ENCODE measurements at regions not wholly inside any gene's neighbourhood (a gene's known extent, or its start where the extent isn't known, plus 50 kb on each side); places are given as distances from the start of the nearest gene placed in this dataset.

GRCh38 chr17:34527908-34528470, 51.4 kb upstream of the TMEM132E start:
- peaks cover 0 to 40% (median 10%) of the 10 kb centered on the region in 3 donors for H3K27me3 ChIP-seq
- no peak for TF ChIP-seq EP300 (IDR thresholded peaks at IDR 0.05)
- TF ChIP-seq POLR2A (IDR thresholded peaks at IDR 0.05), result no peak
- TF ChIP-seq, protein P1, sequence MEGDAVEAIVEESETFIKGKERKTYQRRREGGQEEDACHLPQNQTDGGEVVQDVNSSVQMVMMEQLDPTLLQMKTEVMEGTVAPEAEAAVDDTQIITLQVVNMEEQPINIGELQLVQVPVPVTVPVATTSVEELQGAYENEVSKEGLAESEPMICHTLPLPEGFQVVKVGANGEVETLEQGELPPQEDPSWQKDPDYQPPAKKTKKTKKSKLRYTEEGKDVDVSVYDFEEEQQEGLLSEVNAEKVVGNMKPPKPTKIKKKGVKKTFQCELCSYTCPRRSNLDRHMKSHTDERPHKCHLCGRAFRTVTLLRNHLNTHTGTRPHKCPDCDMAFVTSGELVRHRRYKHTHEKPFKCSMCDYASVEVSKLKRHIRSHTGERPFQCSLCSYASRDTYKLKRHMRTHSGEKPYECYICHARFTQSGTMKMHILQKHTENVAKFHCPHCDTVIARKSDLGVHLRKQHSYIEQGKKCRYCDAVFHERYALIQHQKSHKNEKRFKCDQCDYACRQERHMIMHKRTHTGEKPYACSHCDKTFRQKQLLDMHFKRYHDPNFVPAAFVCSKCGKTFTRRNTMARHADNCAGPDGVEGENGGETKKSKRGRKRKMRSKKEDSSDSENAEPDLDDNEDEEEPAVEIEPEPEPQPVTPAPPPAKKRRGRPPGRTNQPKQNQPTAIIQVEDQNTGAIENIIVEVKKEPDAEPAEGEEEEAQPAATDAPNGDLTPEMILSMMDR (IDR thresholded peaks at IDR 0.05), result no peak
- no peak for TF ChIP-seq POLR2AphosphoS5 (IDR thresholded peaks at IDR 0.05)

GRCh38 chr17:34527136-34527907, 52.1 kb upstream of the TMEM132E start:
- 44 to 50% methylated on average over 18 of the region's 18 CpGs for WGBS, 2 donors
- Histone ChIP-seq H3K27ac (no peak overlapping the region), H3K4me1 (no peaks in the 10 kb centered on the region), H3K9me3 (no peaks in the 10 kb centered on the region), H3K4me3 (no peak overlapping the region), H3K36me3 (no peaks in the 10 kb centered on the region), H3K27me3 (peaks cover 0 to 40% (median 10%) of the 10 kb centered on the region in 3 donors)
- TF ChIP-seq POLR2A (IDR thresholded peaks at IDR 0.05), result no peak
- TF ChIP-seq EP300 (IDR thresholded peaks at IDR 0.05), result no peak
- TF ChIP-seq, protein P1 (IDR thresholded peaks at IDR 0.05), result no peak
- TF ChIP-seq POLR2AphosphoS5 (IDR thresholded peaks at IDR 0.05), result no peak
- intact Hi-C loops (cut with DNase I), result no loop called here
- DNase-seq, result no peak

More at GRCh38 chr17:34527908-34528470, 51.4 kb upstream of the TMEM132E start:
- no peak overlapping the region for H3K4me3 ChIP-seq
- intact Hi-C loops (cut with DNase I), result no loop called here
- DNase-seq, result no peak
- no peak overlapping the region for H3K27ac ChIP-seq
- H3K4me1 ChIP-seq, result no peaks in the 10 kb centered on the region
- no peaks in the 10 kb centered on the region for H3K9me3 ChIP-seq
- H3K36me3 ChIP-seq, result no peaks in the 10 kb centered on the region
- WGBS, 2 donors, result 61 to 64% methylated on average over 13 of the region's 13 CpGs

GRCh38 chr17:34525651-34526050, 53.7 kb upstream of the TMEM132E start:
- WGBS, 2 donors, result 24 to 29% methylated on average over 4 of the region's 4 CpGs
- no peaks in the 10 kb centered on the region for H3K36me3 ChIP-seq

DNA sequence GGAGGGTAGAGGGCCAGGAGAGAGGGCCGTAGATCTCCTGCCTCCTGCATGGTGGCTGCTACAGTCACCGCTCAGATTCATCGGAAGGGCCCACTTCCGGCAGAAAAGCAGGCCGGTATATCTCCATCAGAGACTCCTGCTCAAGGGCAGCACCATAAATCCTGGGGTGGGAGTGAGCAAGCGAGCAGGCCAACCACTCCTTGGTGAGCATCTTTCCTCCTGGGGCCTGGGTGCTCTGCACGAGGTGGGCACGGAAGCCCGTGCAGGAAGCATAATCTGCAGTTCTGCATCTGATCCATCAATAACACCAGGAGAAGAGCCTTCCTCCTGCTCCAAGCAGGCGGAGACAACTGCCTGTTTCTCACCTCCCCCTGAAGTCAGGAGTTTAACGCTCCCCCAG, 57.4 kb upstream of the TMEM132E start:
- intact Hi-C loops (cut with DNase I), result no loop called here
- DNase-seq, result no peak
- TF ChIP-seq EP300 (IDR thresholded peaks at IDR 0.05), result no peak
- no peak for TF ChIP-seq POLR2A (IDR thresholded peaks at IDR 0.05)
- TF ChIP-seq POLR2AphosphoS5 (IDR thresholded peaks at IDR 0.05), result no peak
- TF ChIP-seq, protein P1 (IDR thresholded peaks at IDR 0.05), result no peak
- Histone ChIP-seq H3K4me3 (no peak overlapping the region), H3K27ac (no peak overlapping the region), H3K4me1 (no peaks in the 10 kb centered on the region), H3K27me3 (peaks cover 0 to 11% (median 0%) of the 10 kb centered on the region in 3 donors), H3K36me3 (no peaks in the 10 kb centered on the region), H3K9me3 (no peaks in the 10 kb centered on the region)
- WGBS, 2 donors, result 69 to 72% methylated on average over 11 of the region's 11 CpGs

More at GRCh38 chr17:34525651-34526050, 53.7 kb upstream of the TMEM132E start:
- H3K4me1 ChIP-seq, result no peaks in the 10 kb centered on the region
- H3K27me3 ChIP-seq, result peaks cover 0 to 34% (median 10%) of the 10 kb centered on the region in 3 donors
- no peak overlapping the region for H3K27ac ChIP-seq
- TF ChIP-seq POLR2AphosphoS5 (IDR thresholded peaks at IDR 0.05), result no peak
- TF ChIP-seq, protein P1 (IDR thresholded peaks at IDR 0.05), result no peak
- TF ChIP-seq POLR2A (IDR thresholded peaks at IDR 0.05), result no peak
- TF ChIP-seq EP300 (IDR thresholded peaks at IDR 0.05), result no peak
- DNase-seq, result no peak
- H3K9me3 ChIP-seq, result no peaks in the 10 kb centered on the region
- intact Hi-C loops (cut with DNase I), result no loop called here
- no peak overlapping the region for H3K4me3 ChIP-seq

All from sigmoid colon (tissue), 6 donors.